SK-N-SH treated with all-trans-retinoic acid at 6 μM for 48 hours (cell line): ENCODE measurements at regions not wholly inside any gene's neighbourhood (a gene's known extent, or its start where the extent isn't known, plus 50 kb on each side); places are given as distances from the start of the nearest gene placed in this dataset.

Experiments
- ATAC-seq: fragments of 200-7000 bp; cut with Tn5 transposase; 3 replicates; pipeline ENCODE4 v1.9.1; 2020; ENCODE audit warnings: mild to moderate bottlenecking, moderate library complexity
- ARNTL ChIP-seq: fragments of 450-650 bp; formaldehyde crosslinking; IDR thresholded peaks from 2 replicates; pipeline ENCODE4 v1.5.0; 2020; ENCODE audit warnings: low read depth, mild to moderate bottlenecking, moderate library complexity, borderline replicate concordance
- BACH2 ChIP-seq: fragments of 250-450 bp; sonication (Bioruptor Pico); IDR thresholded peaks from 2 replicates; pipeline ENCODE4 v1.9.0; 2021; ENCODE audit warnings: mild to moderate bottlenecking, borderline replicate concordance
- CREB5 ChIP-seq: fragments of 250-450 bp; sonication (Bioruptor Pico); IDR thresholded peaks from 2 replicates; pipeline ENCODE4 v1.5.1; 2020; ENCODE audit warnings: low read depth, mild to moderate bottlenecking, moderate library complexity
- CSDC2 ChIP-seq: fragments of 250-450 bp; sonication (Bioruptor Pico); IDR thresholded peaks from 2 replicates; pipeline ENCODE4 v1.5.0; 2020; ENCODE audit warnings: mild to moderate bottlenecking, moderate library complexity
- CSRNP3 ChIP-seq: fragments of 250-450 bp; sonication (Bioruptor Pico); IDR thresholded peaks from 2 replicates; pipeline ENCODE4 v1.5.1; 2021; ENCODE audit warnings: mild to moderate bottlenecking, moderate library complexity
- ESRRG ChIP-seq: fragments of 250-450 bp; sonication (Bioruptor Pico); IDR thresholded peaks from 2 replicates; pipeline ENCODE4 v1.6.1; 2021; ENCODE audit warnings: mild to moderate bottlenecking
- ISL1 ChIP-seq: fragments of 250-450 bp; sonication (Bioruptor Pico); IDR thresholded peaks from 2 replicates; pipeline ENCODE4 v2.1.2; 2022; ENCODE audit warnings: mild to moderate bottlenecking, moderate library complexity
- OSR1 ChIP-seq: fragments of 250-450 bp; sonication (Bioruptor Pico); IDR thresholded peaks from 2 replicates; pipeline ENCODE4 v1.8.0; 2022; ENCODE audit warnings: moderate library complexity, mild to moderate bottlenecking, inconsistent platforms
- PATZ1 ChIP-seq: fragments of 250-450 bp; sonication (Bioruptor Pico); IDR thresholded peaks from 2 replicates; pipeline ENCODE4 v1.8.0; 2020; ENCODE audit warnings: mild to moderate bottlenecking, moderate library complexity, borderline replicate concordance
- POU6F1 ChIP-seq: fragments of 250-450 bp; sonication (Bioruptor Pico); IDR thresholded peaks from 2 replicates; pipeline ENCODE4 v1.8.0; 2021; ENCODE audit warnings: low read depth, mild to moderate bottlenecking, moderate library complexity, borderline replicate concordance
- PPARA ChIP-seq: fragments of 250-450 bp; sonication (Bioruptor Pico); IDR thresholded peaks from 2 replicates; pipeline ENCODE4 v1.5.0; 2020; ENCODE audit warnings: mild to moderate bottlenecking, borderline replicate concordance
- RARB ChIP-seq: fragments of 250-450 bp; sonication (Bioruptor Pico); IDR thresholded peaks from 2 replicates; pipeline ENCODE4 v1.8.0; 2021; ENCODE audit warnings: mild to moderate bottlenecking, moderate library complexity
- SNAI2 ChIP-seq: fragments of 250-450 bp; sonication (Bioruptor Pico); IDR thresholded peaks from 2 replicates; pipeline ENCODE4 v1.5.0; 2020; ENCODE audit warnings: mild to moderate bottlenecking, moderate library complexity
- TCF4 ChIP-seq: fragments of 250-450 bp; sonication (Bioruptor Pico); IDR thresholded peaks from 2 replicates; pipeline ENCODE4 v1.8.0; 2021; ENCODE audit warnings: mild to moderate bottlenecking, moderate library complexity, borderline replicate concordance
- TOX ChIP-seq: fragments of 250-450 bp; sonication (Bioruptor Pico); IDR thresholded peaks from 2 replicates; pipeline ENCODE4 v1.8.0; 2021; ENCODE audit warnings: mild to moderate bottlenecking, moderate library complexity, borderline replicate concordance
- TSHZ2 ChIP-seq: fragments of 250-450 bp; sonication (Bioruptor Pico); IDR thresholded peaks from 2 replicates; pipeline ENCODE4 v1.5.0; 2020; ENCODE audit warnings: mild to moderate bottlenecking, moderate library complexity
- ZC3H10 ChIP-seq: fragments of 250-450 bp; sonication (Bioruptor Pico); IDR thresholded peaks from 2 replicates; pipeline ENCODE4 v1.5.1; 2021; ENCODE audit warnings: mild to moderate bottlenecking, moderate library complexity
- ZFP3 ChIP-seq: fragments of 250-450 bp; sonication (Bioruptor Pico); IDR thresholded peaks from 2 replicates; pipeline ENCODE4 v1.5.0; 2020; ENCODE audit warnings: mild to moderate bottlenecking, moderate library complexity
- ZFP30 ChIP-seq: fragments of 450-650 bp; formaldehyde crosslinking; IDR thresholded peaks from 2 replicates; pipeline ENCODE4 v1.5.0; 2022; ENCODE audit warnings: mild to moderate bottlenecking, moderate library complexity
- ZNF565 ChIP-seq: fragments of 450-650 bp; formaldehyde crosslinking; conservative IDR thresholded peaks from 2 replicates; pipeline ENCODE4 v1.5.0; 2020; ENCODE audit warnings: low read depth, mild to moderate bottlenecking, moderate library complexity
- ZNF70 ChIP-seq: fragments of 450-650 bp; formaldehyde crosslinking; IDR thresholded peaks from 2 replicates; pipeline ENCODE4 v1.5.0; 2020; ENCODE audit warnings: mild to moderate bottlenecking, moderate library complexity

GRCh38 chr13:39224671-39225240, 186.5 kb downstream of the NHLRC3 start:
- no peak for ATAC-seq
- TF ChIP-seq CREB5 (CRISPR knock-in tag) (no peak), ESRRG (CRISPR knock-in tag) (no peak), SNAI2 (CRISPR knock-in tag) (no peak), PPARA (no peak), TCF4 (CRISPR knock-in tag) (no peak)
- TF ChIP-seq, all 23 proteins: peak for 0

- no peak for ATAC-seq
- TF ChIP-seq ARNTL (CRISPR knock-in tag) (no peak), SNAI2 (CRISPR knock-in tag) (no peak), TOX (CRISPR knock-in tag) (no peak), ZNF565 (CRISPR knock-in tag) (no peak), TSHZ2 (CRISPR knock-in tag) (no peak), PPARA (no peak), OSR1 (no peak), ZC3H10 (CRISPR knock-in tag) (no peak), ISL1 (no peak), ESRRG (CRISPR knock-in tag) (no peak), ZFP3 (CRISPR knock-in tag) (no peak), ZNF70 (CRISPR knock-in tag) (no peak), CSDC2 (CRISPR knock-in tag) (no peak), BACH2 (CRISPR knock-in tag) (no peak), CREB5 (CRISPR knock-in tag) (no peak)
Measured at GRCh38 chr13:39225860-39226259, 187.6 kb downstream of the NHLRC3 start.

- ATAC-seq = no peak
- TF ChIP-seq ZNF565 (CRISPR knock-in tag) (no peak), BACH2 (CRISPR knock-in tag) (no peak)
Measured at GRCh38 chr13:39226359-39226758, 188.1 kb downstream of the NHLRC3 start.

- TF ChIP-seq ZFP30 (CRISPR knock-in tag) = no peak
- no peak for TF ChIP-seq SNAI2 (CRISPR knock-in tag)
- TF ChIP-seq, all 23 proteins: peak for 0
- no peak for ATAC-seq
Measured at GRCh38 chr13:39232401-39232980, 194.2 kb downstream of the NHLRC3 start.

- ATAC-seq = no peak
- TF ChIP-seq SNAI2 (CRISPR knock-in tag) = no peak
- TF ChIP-seq RARB = no peak
- TF ChIP-seq ARNTL (CRISPR knock-in tag) = no peak
- TF ChIP-seq CSRNP3 (CRISPR knock-in tag) = no peak
- TF ChIP-seq BACH2 (CRISPR knock-in tag) = no peak
- TF ChIP-seq CREB5 (CRISPR knock-in tag) = no peak
- TF ChIP-seq ZNF70 (CRISPR knock-in tag) = no peak
- no peak for TF ChIP-seq ZFP30 (CRISPR knock-in tag)
- no peak for TF ChIP-seq TCF4 (CRISPR knock-in tag)
- TF ChIP-seq PATZ1 (CRISPR knock-in tag) = no peak
- no peak for TF ChIP-seq PPARA
- TF ChIP-seq POU6F1 (CRISPR knock-in tag) = no peak
- no peak for TF ChIP-seq ZC3H10 (CRISPR knock-in tag)
- TF ChIP-seq ZFP3 (CRISPR knock-in tag) = no peak
Measured at GRCh38 chr13:39232999-39233398, 194.7 kb downstream of the NHLRC3 start.
